HepG2 (cell line): ENCODE measurements at regions not wholly inside any gene's neighbourhood (a gene's known extent, or its start where the extent isn't known, plus 50 kb on each side); places are given as distances from the start of the nearest gene placed in this dataset.

Experiments used
- ATAC-seq: fragments of 200-7000 bp; cut with Tn5 transposase; 3 replicates; pipeline ENCODE4 v1.9.1; 2020; ENCODE audit warnings: mild to moderate bottlenecking, moderate library complexity
- BruUV-seq: library from RNA; stranded (reverse); fragments of 400-500 nt; replicated peaks from 2 replicates; lab custom pipeline; 2021; lab: Mats Ljungman, UMichigan
- CTCF ChIA-PET: fragments of 300-600 bp; formaldehyde crosslinking; extraction: SDS; loops from one replicate; lab custom pipeline; 2021; ENCODE audit warnings: low total read pairs, inconsistent platforms, low intra/inter-chr PET ratio; lab: Yijun Ruan, JAX
- POLR2A ChIA-PET: fragments of 350-600 bp; sonication (Branson Sonifier 250); formaldehyde crosslinking; loops from one replicate; lab custom pipeline; 2020; ENCODE audit warnings: antibody characterized with exemption, inconsistent platforms; lab: Yijun Ruan, JAX
- DNase-seq: peaks from one replicate; pipeline ENCODE4 v3.0.0-alpha.2; 2015; ENCODE audit warnings: low spot score
- FAIRE-seq: peaks from 3 replicates; lab custom pipeline; 2011; peaks lifted over from hg19 to GRCh38; lab: Jason Lieb, UNC
- H2AFZ ChIP-seq: one replicate; pipeline ENCODE4 v1.6.1; 2011; ENCODE audit warnings: low read length, inconsistent platforms
- H3K27ac ChIP-seq: fragments of 300-600 bp; 3 replicates; pipeline ENCODE4 v1.8.0; 2011; ENCODE audit warnings: mixed run types, mild to moderate bottlenecking, mixed read lengths, low read length, inconsistent platforms; ENCODE audit not compliant: insufficient read depth; ENCODE audit errors: extremely low read length
- H3K27me3 ChIP-seq, 2 experiments: fragments of 200-600 bp in 1 of 2; 2 replicates in 1 of 2; 3 replicates in 1 of 2; pipeline versions ENCODE4 v1.6.0 to v1.8.0; 2011; ENCODE audit warnings: low read length in 2 of 2, mild to moderate bottlenecking in 2 of 2, moderate library complexity in 2 of 2, inconsistent platforms in 1 of 2; ENCODE audit not compliant: insufficient read depth in 2 of 2, control insufficient read depth in 1 of 2
- H3K36me3 ChIP-seq, 2 experiments: fragments of 200-600 bp in 1 of 2; replicated peaks in 1 of 2; 2 replicates in 1 of 2; 3 replicates in 1 of 2; pipeline versions ENCODE4 v1.5.1 to v1.8.0; 2011; ENCODE audit warnings: low read length in 2 of 2, inconsistent platforms in 1 of 2; ENCODE audit not compliant: insufficient read depth in 2 of 2, control insufficient read depth in 1 of 2
- H3K4me1 ChIP-seq: 2 replicates; pipeline ENCODE4 v1.5.1; 2012; ENCODE audit warnings: low read length, inconsistent platforms; ENCODE audit not compliant: insufficient read depth
- H3K4me2 ChIP-seq: 2 replicates; pipeline ENCODE4 v1.6.0; 2011; ENCODE audit warnings: low read depth, low read length, inconsistent platforms
- H3K4me3 ChIP-seq, 3 experiments: fragments of 200-600 bp in 1 of 3; sonication (generic), shearing (Covaris generic) in 1 of 3; replicated peaks in 1 of 3; 2 replicates each; pipeline ENCODE4 v1.5.1; 2011 to 2016; ENCODE audit warnings: low read length in 3 of 3, inconsistent platforms in 2 of 3, low read depth in 2 of 3, mild to moderate bottlenecking in 2 of 3, control low read depth in 1 of 3, mixed read lengths in 1 of 3; ENCODE audit not compliant: insufficient read depth in 1 of 3
- H3K79me2 ChIP-seq: one replicate; pipeline ENCODE4 v1.6.1; 2011; ENCODE audit warnings: low read length, inconsistent platforms; ENCODE audit not compliant: insufficient read depth
- H3K9ac ChIP-seq: 2 replicates; pipeline ENCODE4 v1.6.0; 2011; ENCODE audit warnings: mild to moderate bottlenecking, low read depth, low read length, inconsistent platforms; ENCODE audit not compliant: insufficient read depth
- H3K9me3 ChIP-seq: 2 replicates; pipeline ENCODE4 v1.5.1; 2012; ENCODE audit warnings: mild to moderate bottlenecking, low read length
- H4K20me1 ChIP-seq: 2 replicates; pipeline ENCODE4 v1.6.0; 2011; ENCODE audit warnings: inconsistent platforms, mild to moderate bottlenecking, low read length, moderate library complexity; ENCODE audit not compliant: insufficient read depth
- ATF6 ChIP-seq: sonication (generic); formaldehyde crosslinking; conservative IDR thresholded peaks from 2 replicates; pipeline ENCODE4 v1.4.0; 2020; ENCODE audit warnings: missing genetic modification reagents
- ATF7-NPFF ChIP-seq: sonication (generic); formaldehyde crosslinking; IDR thresholded peaks from 2 replicates; pipeline ENCODE4 v1.8.1; 2023; ENCODE audit warnings: mild to moderate bottlenecking, low read depth, missing genetic modification reagents, moderate library complexity
- CENPBD1 ChIP-seq: sonication (generic); formaldehyde crosslinking; IDR thresholded peaks from 2 replicates; pipeline ENCODE4 v1.8.0; 2022; ENCODE audit warnings: missing genetic modification reagents, low read depth, mild to moderate bottlenecking, borderline replicate concordance
- HES4 ChIP-seq: sonication (generic); formaldehyde crosslinking; IDR thresholded peaks from 2 replicates; pipeline ENCODE4 v1.9.0; 2021; ENCODE audit warnings: mild to moderate bottlenecking, missing genetic modification reagents, borderline replicate concordance
- HHEX ChIP-seq: IDR thresholded peaks from 2 replicates; pipeline ENCODE4 v1.6.1; 2016; ENCODE audit warnings: control low read depth
- KMT2A ChIP-seq: sonication (generic); formaldehyde crosslinking; IDR thresholded peaks from 2 replicates; pipeline ENCODE4 v1.4.0; 2020; ENCODE audit warnings: missing genetic modification reagents
- MLLT10 ChIP-seq: sonication (generic); formaldehyde crosslinking; IDR thresholded peaks from 2 replicates; pipeline ENCODE4 v1.4.0; 2020; ENCODE audit warnings: missing genetic modification reagents
- NR2F2 ChIP-seq: IDR thresholded peaks from 2 replicates; pipeline ENCODE4 v1.6.1; 2012; ENCODE audit warnings: low read depth, inconsistent platforms, borderline replicate concordance
- SALL1 ChIP-seq: sonication (generic); formaldehyde crosslinking; IDR thresholded peaks from 2 replicates; pipeline ENCODE4 v1.8.0; 2022; ENCODE audit warnings: mild to moderate bottlenecking, missing genetic modification reagents
- SRF ChIP-seq: IDR thresholded peaks from 2 replicates; pipeline ENCODE4 v1.6.1; 2011; ENCODE audit warnings: mild to moderate bottlenecking, low read depth, low read length, moderate library complexity
- ZKSCAN1 ChIP-seq: fragments of 150-350 bp; IDR thresholded peaks from 2 replicates; pipeline ENCODE4 v1.6.1; 2014; ENCODE audit warnings: low read length
- ZNF30 ChIP-seq: sonication (generic); formaldehyde crosslinking; IDR thresholded peaks from 2 replicates; pipeline ENCODE4 v1.5.0; 2020; ENCODE audit warnings: mild to moderate bottlenecking, missing genetic modification reagents
- ZNF562 ChIP-seq: sonication (generic); formaldehyde crosslinking; IDR thresholded peaks from 2 replicates; pipeline ENCODE4 v1.8.0; 2022; ENCODE audit warnings: missing genetic modification reagents, borderline replicate concordance
- ZNF597 ChIP-seq: sonication (generic); formaldehyde crosslinking; IDR thresholded peaks from 2 replicates; pipeline ENCODE4 v1.5.0; 2020; ENCODE audit warnings: missing genetic modification reagents
- ZNF724P ChIP-seq: sonication (generic); formaldehyde crosslinking; IDR thresholded peaks from 2 replicates; pipeline ENCODE4 v1.8.0; 2022; ENCODE audit warnings: missing genetic modification reagents, borderline replicate concordance
- ZNF850 ChIP-seq: sonication (generic); formaldehyde crosslinking; conservative IDR thresholded peaks from 2 replicates; pipeline ENCODE4 v1.9.0; 2021; ENCODE audit warnings: mild to moderate bottlenecking, missing genetic modification reagents
- ZSCAN12 ChIP-seq: sonication (generic); formaldehyde crosslinking; IDR thresholded peaks from 2 replicates; pipeline ENCODE4 v1.9.0; 2021; ENCODE audit warnings: mild to moderate bottlenecking, missing genetic modification reagents
- WGBS: methylation state at CpG from one replicate; pipeline ENCODE4 v1.1.6; 2017; ENCODE audit warnings: low lambda C conversion rate; 5-methylcytosine and 5-hydroxymethylcytosine counted together
- in situ Hi-C: cut with HindIII; loops from 2 replicates; pipeline ENCODE4 v1.10.0; 2017; ENCODE audit warnings: low pct_unique_long_range_greater_than_20kb; ENCODE audit not compliant: extremely low pct_ligation_motif_present
- intact Hi-C: fragments of 100-400 bp; cut with micrococcal nuclease; formaldehyde crosslinking; loops from one replicate; pipeline ENCODE4 v1.10.0; 2022; ENCODE audit not compliant: unreplicated experiment
- TF ChIP-seq, protein P1 (sequence below): sonication (generic); formaldehyde crosslinking; IDR thresholded peaks from 2 replicates; pipeline ENCODE4 v1.4.0; 2020; ENCODE audit warnings: missing genetic modification reagents
- TF ChIP-seq, protein P2 (sequence below): fragments of 450-650 bp; IDR thresholded peaks from 2 replicates; pipeline ENCODE4 v1.6.1; 2016

- ChIA-PET CTCF (no interaction called here), POLR2A (no interaction called here)
- in situ Hi-C loops = no loop called here
- no peak for FAIRE-seq
- no TSS peak for BruUV-seq
- H3K4me1 ChIP-seq = no peaks in the 10 kb centered on the region
- WGBS = 4% methylated on average over 4 of the region's 4 CpGs
- TF ChIP-seq ATF7-NPFF (CRISPR knock-in tag) (no peak), ZNF597 (CRISPR knock-in tag) (no peak), HES4 (CRISPR knock-in tag) (no peak), ZNF724P (CRISPR knock-in tag) (no peak), ZNF30 (CRISPR knock-in tag) (no peak), HHEX (CRISPR knock-in tag) (no peak), SRF (no peak), MLLT10 (no peak), NR2F2 (no peak), CENPBD1 (no peak), KMT2A (CRISPR knock-in tag) (no peak), ZSCAN12 (CRISPR knock-in tag) (no peak), ATF6 (CRISPR knock-in tag) (no peak), SALL1 (CRISPR knock-in tag) (no peak), ZKSCAN1 (no peak), ZNF562 (CRISPR knock-in tag) (no peak), ZNF850 (CRISPR knock-in tag) (no peak)
- TF ChIP-seq, protein P1, sequence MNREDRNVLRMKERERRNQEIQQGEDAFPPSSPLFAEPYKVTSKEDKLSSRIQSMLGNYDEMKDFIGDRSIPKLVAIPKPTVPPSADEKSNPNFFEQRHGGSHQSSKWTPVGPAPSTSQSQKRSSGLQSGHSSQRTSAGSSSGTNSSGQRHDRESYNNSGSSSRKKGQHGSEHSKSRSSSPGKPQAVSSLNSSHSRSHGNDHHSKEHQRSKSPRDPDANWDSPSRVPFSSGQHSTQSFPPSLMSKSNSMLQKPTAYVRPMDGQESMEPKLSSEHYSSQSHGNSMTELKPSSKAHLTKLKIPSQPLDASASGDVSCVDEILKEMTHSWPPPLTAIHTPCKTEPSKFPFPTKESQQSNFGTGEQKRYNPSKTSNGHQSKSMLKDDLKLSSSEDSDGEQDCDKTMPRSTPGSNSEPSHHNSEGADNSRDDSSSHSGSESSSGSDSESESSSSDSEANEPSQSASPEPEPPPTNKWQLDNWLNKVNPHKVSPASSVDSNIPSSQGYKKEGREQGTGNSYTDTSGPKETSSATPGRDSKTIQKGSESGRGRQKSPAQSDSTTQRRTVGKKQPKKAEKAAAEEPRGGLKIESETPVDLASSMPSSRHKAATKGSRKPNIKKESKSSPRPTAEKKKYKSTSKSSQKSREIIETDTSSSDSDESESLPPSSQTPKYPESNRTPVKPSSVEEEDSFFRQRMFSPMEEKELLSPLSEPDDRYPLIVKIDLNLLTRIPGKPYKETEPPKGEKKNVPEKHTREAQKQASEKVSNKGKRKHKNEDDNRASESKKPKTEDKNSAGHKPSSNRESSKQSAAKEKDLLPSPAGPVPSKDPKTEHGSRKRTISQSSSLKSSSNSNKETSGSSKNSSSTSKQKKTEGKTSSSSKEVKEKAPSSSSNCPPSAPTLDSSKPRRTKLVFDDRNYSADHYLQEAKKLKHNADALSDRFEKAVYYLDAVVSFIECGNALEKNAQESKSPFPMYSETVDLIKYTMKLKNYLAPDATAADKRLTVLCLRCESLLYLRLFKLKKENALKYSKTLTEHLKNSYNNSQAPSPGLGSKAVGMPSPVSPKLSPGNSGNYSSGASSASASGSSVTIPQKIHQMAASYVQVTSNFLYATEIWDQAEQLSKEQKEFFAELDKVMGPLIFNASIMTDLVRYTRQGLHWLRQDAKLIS (CRISPR knock-in tag) = no peak
- TF ChIP-seq, protein P2, sequence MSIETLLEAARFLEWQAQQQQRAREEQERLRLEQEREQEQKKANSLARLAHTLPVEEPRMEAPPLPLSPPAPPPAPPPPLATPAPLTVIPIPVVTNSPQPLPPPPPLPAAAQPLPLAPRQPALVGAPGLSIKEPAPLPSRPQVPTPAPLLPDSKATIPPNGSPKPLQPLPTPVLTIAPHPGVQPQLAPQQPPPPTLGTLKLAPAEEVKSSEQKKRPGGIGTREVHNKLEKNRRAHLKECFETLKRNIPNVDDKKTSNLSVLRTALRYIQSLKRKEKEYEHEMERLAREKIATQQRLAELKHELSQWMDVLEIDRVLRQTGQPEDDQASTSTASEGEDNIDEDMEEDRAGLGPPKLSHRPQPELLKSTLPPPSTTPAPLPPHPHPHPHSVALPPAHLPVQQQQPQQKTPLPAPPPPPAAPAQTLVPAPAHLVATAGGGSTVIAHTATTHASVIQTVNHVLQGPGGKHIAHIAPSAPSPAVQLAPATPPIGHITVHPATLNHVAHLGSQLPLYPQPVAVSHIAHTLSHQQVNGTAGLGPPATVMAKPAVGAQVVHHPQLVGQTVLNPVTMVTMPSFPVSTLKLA = no peak
- no peak for ATAC-seq
- no peaks in the 10 kb centered on the region for H3K9me3 ChIP-seq
- no peak overlapping the region for H3K4me2 ChIP-seq
- no peaks in the 10 kb centered on the region for H3K36me3 ChIP-seq
- H3K27ac ChIP-seq = no peak overlapping the region
- intact Hi-C loops = no loop called here
- H4K20me1 ChIP-seq = no peaks in the 10 kb centered on the region
- no peak for DNase-seq
- H3K4me3 ChIP-seq = no peak overlapping the region
- H3K79me2 ChIP-seq = no peaks in the 10 kb centered on the region
- H3K27me3 ChIP-seq = no peaks in the 10 kb centered on the region; a peak in 1 of 5 replicates
- H2AFZ ChIP-seq = peak overlapping the region; percentile 54
- H3K9ac ChIP-seq = no peak overlapping the region
Measured at GRCh38 chr12:87921621-87922020, 107.6 kb downstream of the C12orf50 start.
